Psoas muscle (tissue), 7 donors: ENCODE measurements at regions not wholly inside any gene's neighbourhood (a gene's known extent, or its start where the extent isn't known, plus 50 kb on each side); places are given as distances from the start of the nearest gene placed in this dataset.

Source experiments
- ATAC-seq, 4 donors: fragments of 200-7000 bp; cut with Tn5 transposase; one replicate each; pipeline ENCODE4 v1.9.1; 2020; ENCODE audit warnings: moderate library complexity in 3 of 4, mild to moderate bottlenecking in 2 of 4
- DNase-seq, 2 donors: peaks; one replicate each; pipeline ENCODE4 v3.0.0-alpha.2; 2020
- H3K27ac ChIP-seq: fragments of 200-600 bp; one replicate; pipeline ENCODE4 v1.8.0; 2022
- H3K27me3 ChIP-seq, 3 donors: fragments of 200-600 bp in 1 of 3; one replicate each; pipeline versions ENCODE4 v1.6.1 to v1.8.0; 2013 to 2022; ENCODE audit warnings: low read length in 2 of 3, mild to moderate bottlenecking in 2 of 3, moderate library complexity in 1 of 3; ENCODE audit not compliant: insufficient read depth in 3 of 3
- H3K36me3 ChIP-seq, 2 donors: fragments of 200-600 bp in 1 of 2; one replicate each; pipeline versions ENCODE4 v1.6.1 to v1.8.0; 2013 to 2022; ENCODE audit warnings: low read depth in 1 of 2, mild to moderate bottlenecking in 1 of 2, moderate library complexity in 1 of 2; ENCODE audit not compliant: insufficient read depth in 1 of 2
- H3K4me1 ChIP-seq: fragments of 200-600 bp; one replicate; pipeline ENCODE4 v1.8.0; 2022
- H3K4me3 ChIP-seq: fragments of 200-600 bp; one replicate; pipeline ENCODE4 v1.8.0; 2022; ENCODE audit warnings: mild to moderate bottlenecking
- H3K9me3 ChIP-seq: fragments of 200-600 bp; one replicate; pipeline ENCODE4 v1.8.0; 2022
- WGBS, 3 donors: extraction: QIAGEN DNeasy Blood & Tissue Kit; methylation state at CpG; one replicate each; pipeline versions ENCODE4 v1.1.6 to v1.1.7; 2013; 5-methylcytosine and 5-hydroxymethylcytosine counted together
- intact Hi-C, 2 donors: fragments of 100-400 bp; cut with DNase I; formaldehyde crosslinking; loops; one replicate each; pipeline versions ENCODE4 v1.11.0 to v1.14.2; 2022
- TF ChIP-seq, protein P1 (sequence below): fragments of 200-600 bp; IDR thresholded peaks from one replicate; pipeline ENCODE4 v1.8.0; 2022; ENCODE audit warnings: antibody characterized with exemption
- donor health status: healthy with polysubstance abuse.
- donor health status: DM: no; HTN: no; CAD: no; lungs with moderate emphysema.
- donor health status: Bipolar disorder and iron deficiency.
- donor health status: healthy.
- donor health status: DM: yes; HTN: yes; CAD: no.
- donor health status: DM: no; HTN: no; CAD: no.
- donor health status: DM: yes; HTN: yes; CAD: no.

DNA sequence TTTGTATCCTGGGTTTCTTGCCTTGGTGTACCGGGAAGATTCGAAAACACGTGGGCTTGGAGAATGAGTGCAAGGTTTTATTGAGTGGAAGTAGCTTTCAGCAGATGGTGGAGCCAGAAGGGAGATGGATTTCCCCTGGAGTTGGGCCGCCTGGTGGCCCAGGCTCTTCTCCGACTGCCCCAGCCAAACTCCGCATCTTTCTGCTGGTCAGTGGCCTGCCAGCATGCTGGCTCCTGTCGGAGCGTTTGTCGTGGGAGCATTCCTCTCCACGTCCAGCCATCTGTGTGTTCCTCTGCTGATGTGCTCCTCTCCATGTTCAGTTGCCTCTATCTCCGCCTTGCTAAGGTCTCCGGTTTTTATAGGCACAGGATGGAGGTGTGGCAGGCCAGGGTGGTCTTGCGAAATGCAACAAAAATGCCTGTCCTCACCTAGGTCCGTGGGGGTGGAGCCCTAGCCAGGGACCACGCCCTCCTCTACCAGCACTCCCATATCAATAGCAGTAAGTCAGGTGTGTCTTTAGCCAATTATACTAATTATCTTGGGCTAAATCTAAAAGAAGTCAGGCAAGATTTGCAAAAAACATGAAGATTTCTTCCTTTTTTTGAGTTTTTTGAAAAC is 745.8 kb upstream of the AMOT start:
- no peak overlapping the region for H3K4me3 ChIP-seq
- 77 to 88% (median 79%) methylated on average over 12 to 15 of the region's 15 CpGs for WGBS, 3 donors
- intact Hi-C loops, result no loop called here

DNA sequence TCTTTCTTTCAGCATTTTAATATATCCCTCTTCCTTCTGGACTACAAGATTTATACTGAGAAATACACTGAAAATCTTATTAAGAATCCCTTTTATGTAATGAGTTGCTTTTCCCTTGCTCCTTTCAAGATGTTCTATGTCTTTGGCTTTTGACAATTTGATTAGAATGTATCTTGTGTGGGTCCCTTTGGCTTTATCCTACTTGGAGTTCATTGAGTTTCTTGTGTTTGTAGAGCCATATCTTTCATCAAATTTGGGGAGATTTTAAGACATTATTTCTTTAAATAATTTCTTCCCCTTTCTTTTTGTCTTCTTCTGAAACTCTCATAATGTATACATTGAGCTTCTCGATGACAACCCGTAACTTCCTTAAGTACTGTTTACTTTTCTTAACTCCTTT is 739.9 kb upstream of the AMOT start:
- Histone ChIP-seq H3K27ac (no peak overlapping the region), H3K36me3 (no peaks in the 10 kb centered on the region), H3K27me3 (no peaks in the 10 kb centered on the region), H3K4me3 (no peak overlapping the region), H3K9me3 (peaks cover 13% of the 10 kb centered on the region), H3K4me1 (no peaks in the 10 kb centered on the region)
- DNase-seq (no peak), ATAC-seq (no peak)
- TF ChIP-seq, protein P1, sequence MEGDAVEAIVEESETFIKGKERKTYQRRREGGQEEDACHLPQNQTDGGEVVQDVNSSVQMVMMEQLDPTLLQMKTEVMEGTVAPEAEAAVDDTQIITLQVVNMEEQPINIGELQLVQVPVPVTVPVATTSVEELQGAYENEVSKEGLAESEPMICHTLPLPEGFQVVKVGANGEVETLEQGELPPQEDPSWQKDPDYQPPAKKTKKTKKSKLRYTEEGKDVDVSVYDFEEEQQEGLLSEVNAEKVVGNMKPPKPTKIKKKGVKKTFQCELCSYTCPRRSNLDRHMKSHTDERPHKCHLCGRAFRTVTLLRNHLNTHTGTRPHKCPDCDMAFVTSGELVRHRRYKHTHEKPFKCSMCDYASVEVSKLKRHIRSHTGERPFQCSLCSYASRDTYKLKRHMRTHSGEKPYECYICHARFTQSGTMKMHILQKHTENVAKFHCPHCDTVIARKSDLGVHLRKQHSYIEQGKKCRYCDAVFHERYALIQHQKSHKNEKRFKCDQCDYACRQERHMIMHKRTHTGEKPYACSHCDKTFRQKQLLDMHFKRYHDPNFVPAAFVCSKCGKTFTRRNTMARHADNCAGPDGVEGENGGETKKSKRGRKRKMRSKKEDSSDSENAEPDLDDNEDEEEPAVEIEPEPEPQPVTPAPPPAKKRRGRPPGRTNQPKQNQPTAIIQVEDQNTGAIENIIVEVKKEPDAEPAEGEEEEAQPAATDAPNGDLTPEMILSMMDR, result no peak
- 89 to 99% (median 93%) methylated on average over 2 of the region's 2 CpGs for WGBS, 3 donors
- intact Hi-C loops, result no loop called here

More for the DNA sequence above, 745.8 kb upstream of the AMOT start:
- Histone ChIP-seq H3K4me1 (no peaks in the 10 kb centered on the region), H3K36me3 (no peaks in the 10 kb centered on the region), H3K27me3 (peaks cover 0 to 1% (median 0%) of the 10 kb centered on the region in 3 donors), H3K9me3 (peaks cover under 1% of the 10 kb centered on the region), H3K27ac (no peak overlapping the region)
- ATAC-seq, result no peak
- DNase-seq, result no peak
- TF ChIP-seq, protein P1, result no peak

DNA sequence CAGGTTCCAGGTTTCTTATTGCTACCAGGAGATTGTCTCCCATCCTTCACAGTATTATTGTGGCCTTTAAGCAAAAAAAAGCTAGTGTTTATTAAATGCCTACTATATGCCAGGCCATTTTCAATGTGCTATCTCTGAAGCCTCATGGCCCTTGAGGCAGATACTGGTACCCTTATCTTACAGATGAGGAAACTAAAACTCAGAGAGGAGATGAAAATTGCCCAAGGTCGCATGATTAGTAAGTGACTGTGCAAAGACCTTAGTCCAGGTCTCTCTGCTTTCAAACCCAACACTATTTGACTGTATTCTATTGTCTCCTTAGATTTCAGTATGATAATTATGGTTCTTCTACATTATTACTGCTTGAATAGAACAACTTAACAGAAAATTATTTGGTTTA is 717.9 kb upstream of the AMOT start:
- H3K36me3 ChIP-seq, result no peaks in the 10 kb centered on the region
- H3K27ac ChIP-seq, result no peak overlapping the region
- 60 to 75% (median 69%) methylated on average over 1 of the region's 1 CpG for WGBS, 3 donors
- TF ChIP-seq, protein P1, result no peak
- ATAC-seq, result no peak
- H3K27me3 ChIP-seq, result no peaks in the 10 kb centered on the region
- no peak overlapping the region for H3K4me3 ChIP-seq
- no peak for DNase-seq
- H3K4me1 ChIP-seq, result no peaks in the 10 kb centered on the region
- intact Hi-C loops, result no loop called here
- H3K9me3 ChIP-seq, result no peaks in the 10 kb centered on the region

DNA sequence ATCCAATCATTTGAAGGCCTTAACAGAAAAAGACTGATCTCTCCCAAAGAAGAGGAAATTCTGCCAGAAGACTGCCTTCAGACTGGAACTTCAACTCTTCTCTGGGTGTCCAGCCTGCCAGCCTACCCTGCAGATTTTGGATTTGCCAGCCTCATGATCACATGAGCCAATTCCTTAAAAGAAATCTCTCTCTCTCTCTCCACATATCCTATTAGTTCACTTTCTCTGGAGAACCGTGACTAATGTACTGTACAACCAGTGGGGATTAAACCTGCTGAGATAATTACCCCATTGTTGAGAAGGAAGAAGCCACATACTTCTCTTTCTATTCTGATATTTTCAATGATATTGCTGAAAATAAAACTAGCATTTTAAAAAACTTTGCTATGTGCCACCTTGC is 711.3 kb upstream of the AMOT start:
- TF ChIP-seq, protein P1, result no peak
- Histone ChIP-seq H3K4me3 (no peak overlapping the region), H3K27ac (no peak overlapping the region), H3K4me1 (no peaks in the 10 kb centered on the region), H3K27me3 (no peaks in the 10 kb centered on the region), H3K36me3 (no peaks in the 10 kb centered on the region), H3K9me3 (no peaks in the 10 kb centered on the region)
- intact Hi-C loops, result no loop called here
- 44 to 72% (median 66%) methylated on average over 1 of the region's 1 CpG for WGBS, 3 donors
- no peak for ATAC-seq
- no peak for DNase-seq
